ELR (cell line): ENCODE measurements at regions not wholly inside any gene's neighbourhood (a gene's known extent, or its start where the extent isn't known, plus 50 kb on each side); places are given as distances from the start of the nearest gene placed in this dataset.
A peak's percentile ranks its signal among the peaks of the same experiment; 100 is the strongest.

Experiments
- DNase-seq: peaks from one replicate; pipeline ENCODE4 v3.0.0-alpha.2; 2015; ENCODE audit warnings: low read depth

GRCh38 chr4:123096038-123096437 is 173.6 kb upstream of the NUDT6 start:
- peak; percentile 56 for DNase-seq

GRCh38 chr4:123102897-123103471 is 180.6 kb upstream of the NUDT6 start:
- DNase-seq, result peak; percentile 57

- no peak for DNase-seq
Measured at GRCh38 chr4:123104310-123105025, 182.1 kb upstream of the NUDT6 start.

GRCh38 chr4:123105026-123105420 is 182.6 kb upstream of the NUDT6 start:
- DNase-seq, result no peak

- no peak for DNase-seq
Measured at GRCh38 chr4:123106747-123107146, 184.3 kb upstream of the NUDT6 start.

- no peak for DNase-seq
Measured at GRCh38 chr4:123107444-123108252, 185.3 kb upstream of the NUDT6 start.

GRCh38 chr4:123109139-123109538 is 186.7 kb upstream of the NUDT6 start:
- DNase-seq, result no peak

GRCh38 chr4:123110147-123110546 is 187.8 kb upstream of the NUDT6 start:
- no peak for DNase-seq

- peak; percentile 67 for DNase-seq
Measured at GRCh38 chr4:123110685-123111084, 188.3 kb upstream of the NUDT6 start.

GRCh38 chr4:123113155-123113554 is 190.8 kb upstream of the NUDT6 start:
- no peak for DNase-seq

GRCh38 chr4:123114084-123114914 is 191.9 kb upstream of the NUDT6 start:
- no peak for DNase-seq

GRCh38 chr4:123114915-123115756 is 192.7 kb upstream of the NUDT6 start:
- no peak for DNase-seq

GRCh38 chr4:123116412-123116811 is 194.0 kb upstream of the NUDT6 start:
- peak; percentile 6 for DNase-seq

GRCh38 chr4:123120473-123120872 is 198.1 kb upstream of the NUDT6 start:
- DNase-seq, result peak; percentile 95

- peak; percentile 77 for DNase-seq
Measured at GRCh38 chr4:123121241-123121907, 199.0 kb upstream of the NUDT6 start.

- DNase-seq, result no peak
Measured at GRCh38 chr4:123125477-123125876, 203.1 kb upstream of the NUDT6 start.

GRCh38 chr4:123127218-123127617 is 204.8 kb upstream of the NUDT6 start:
- peak; percentile 25 for DNase-seq

GRCh38 chr4:123127875-123128274 is 205.5 kb upstream of the NUDT6 start:
- DNase-seq, result no peak

- DNase-seq, result no peak
Measured at GRCh38 chr4:123133397-123134050, 211.1 kb upstream of the NUDT6 start.

GRCh38 chr4:123144616-123145015 is 222.2 kb upstream of the NUDT6 start:
- no peak for DNase-seq
